GM18511 (cell line): ENCODE measurements at regions not wholly inside any gene's neighbourhood (a gene's known extent, or its start where the extent isn't known, plus 50 kb on each side); places are given as distances from the start of the nearest gene placed in this dataset.
A peak's percentile ranks its signal among the peaks of the same experiment; 100 is the strongest.

Source experiments
- ATAC-seq: cut with Tn5 transposase; IDR thresholded peaks from one replicate; pipeline ENCODE4 v1.9.1; 2021; ENCODE audit warnings: mild to moderate bottlenecking, moderate library complexity; ENCODE audit not compliant: unreplicated experiment

DNA sequence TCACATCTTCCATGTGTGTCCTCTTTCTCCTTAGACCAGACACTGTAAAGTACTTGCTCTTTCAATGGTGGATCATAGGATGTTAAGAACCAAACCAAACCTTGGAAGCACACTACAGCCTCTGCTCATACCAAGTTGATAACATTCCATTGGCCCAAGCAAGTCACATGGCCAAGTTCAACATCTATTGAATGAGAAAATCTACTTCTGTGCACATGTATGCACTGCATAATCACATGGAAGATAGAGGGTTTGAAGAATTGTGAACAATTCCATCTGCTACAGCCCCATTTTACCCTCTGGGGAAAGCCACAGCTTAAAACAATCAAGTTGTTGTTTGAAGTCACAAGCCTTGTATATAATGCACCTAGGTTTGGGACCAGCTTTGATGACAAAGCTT lies 68.2 kb downstream of the MFAP3 start:
- ATAC-seq = no peak

- no peak for ATAC-seq
These were observed 69.0 kb downstream of the MFAP3 start for GRCh38 chr5:154107756-154108155.

DNA sequence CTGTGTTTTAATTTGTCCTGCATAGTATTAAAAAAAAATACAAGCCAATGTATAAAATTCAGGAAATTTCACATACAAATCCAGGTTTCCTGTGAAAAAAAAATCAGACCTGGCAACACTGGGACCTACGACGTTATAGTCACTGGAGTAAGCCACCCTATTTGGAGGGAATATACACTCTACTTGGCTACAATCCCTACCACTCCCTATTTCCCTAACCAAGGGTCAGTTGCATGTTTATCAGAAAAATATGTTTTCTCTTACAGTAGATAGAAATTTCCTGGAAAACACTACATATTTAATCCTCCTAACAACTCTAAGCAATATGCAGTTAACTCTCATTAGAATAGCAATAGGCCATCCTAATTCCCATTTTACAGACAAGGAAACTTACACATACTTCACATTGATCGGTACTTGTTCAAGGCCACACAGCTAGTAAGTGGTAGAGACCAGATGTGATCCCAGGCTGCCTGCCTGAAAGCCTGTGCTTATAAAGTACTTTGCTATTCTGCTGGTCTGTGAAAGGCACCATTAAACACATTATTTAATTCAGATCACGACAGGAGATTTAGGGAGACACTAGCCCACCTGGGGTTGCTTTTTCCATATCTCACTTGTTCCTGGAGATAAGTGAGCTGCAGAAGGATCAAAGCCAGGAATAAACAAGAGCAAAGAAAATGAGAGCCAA lies 70.8 kb downstream of the MFAP3 start:
- no peak for ATAC-seq

GRCh38 chr5:154110107-154110453 lies 71.3 kb downstream of the MFAP3 start:
- ATAC-seq = no peak

DNA sequence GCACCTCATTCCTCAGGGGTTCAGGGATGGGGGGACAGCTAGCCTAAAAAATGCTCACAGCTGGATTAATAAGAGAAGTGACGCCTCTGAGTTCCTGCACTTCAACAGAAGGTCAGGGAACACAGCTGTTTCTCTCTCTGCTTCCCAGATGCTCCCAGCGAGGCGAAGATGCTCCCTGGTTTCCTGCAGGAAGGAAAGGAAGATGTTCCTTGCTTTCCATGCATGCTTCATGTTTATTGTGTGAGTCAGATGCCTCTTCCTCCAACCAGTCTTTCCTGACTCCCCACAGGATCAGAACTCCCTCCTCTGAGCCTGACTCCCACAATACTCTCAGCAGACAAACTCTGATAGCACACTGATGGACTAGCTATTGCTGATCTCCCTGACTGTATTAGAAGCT lies 71.9 kb downstream of the MFAP3 start:
- ATAC-seq = no peak

GRCh38 chr5:154111214-154111613 lies 72.4 kb downstream of the MFAP3 start:
- ATAC-seq = no peak

- ATAC-seq = peak; percentile 83
These were observed 73.5 kb downstream of the MFAP3 start for GRCh38 chr5:154112255-154112654.

- no peak for ATAC-seq
These were observed 75.2 kb upstream of the GALNT10 start for GRCh38 chr5:154115291-154115690.

DNA sequence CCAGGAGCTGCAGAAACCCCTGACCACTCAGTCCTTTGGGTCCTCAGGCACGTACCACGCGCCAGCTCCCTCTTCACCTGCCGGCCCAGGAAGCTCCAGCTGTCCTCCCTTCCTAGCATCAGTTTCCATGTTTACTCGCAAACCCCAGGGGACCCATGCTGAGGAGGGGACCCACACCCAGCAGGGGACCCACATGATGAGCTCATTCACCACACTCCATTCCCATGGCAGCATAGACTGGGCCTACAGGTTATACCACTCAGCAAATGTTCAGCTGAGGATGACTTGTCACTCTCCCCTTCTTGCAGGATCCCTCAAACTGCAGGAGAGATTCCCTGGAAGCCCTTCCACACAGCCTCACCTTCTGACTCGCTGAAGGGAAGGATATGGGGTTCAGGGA lies 73.5 kb upstream of the GALNT10 start:
- no peak for ATAC-seq

GRCh38 chr5:154117930-154118329 lies 72.6 kb upstream of the GALNT10 start:
- no peak for ATAC-seq

DNA sequence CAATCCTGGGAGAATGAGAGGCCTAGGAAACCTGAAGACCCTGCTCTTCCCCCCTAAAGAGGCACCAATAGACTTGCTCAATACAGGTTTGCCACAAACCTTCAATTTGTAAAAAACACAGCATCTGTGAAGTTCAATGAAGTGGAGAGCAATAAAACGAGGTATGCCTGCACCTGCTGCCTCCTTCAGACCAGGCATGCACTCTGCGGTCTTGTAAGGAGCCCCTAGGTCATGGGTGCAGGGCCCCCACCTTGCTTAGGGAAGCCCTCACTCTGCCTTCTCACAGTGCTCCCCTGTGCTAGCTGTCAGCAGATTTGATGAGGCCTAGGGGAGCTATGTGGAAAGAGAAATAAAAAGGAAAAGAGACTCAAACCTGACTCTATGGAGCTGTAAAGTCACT lies 72.1 kb upstream of the GALNT10 start:
- no peak for ATAC-seq

DNA sequence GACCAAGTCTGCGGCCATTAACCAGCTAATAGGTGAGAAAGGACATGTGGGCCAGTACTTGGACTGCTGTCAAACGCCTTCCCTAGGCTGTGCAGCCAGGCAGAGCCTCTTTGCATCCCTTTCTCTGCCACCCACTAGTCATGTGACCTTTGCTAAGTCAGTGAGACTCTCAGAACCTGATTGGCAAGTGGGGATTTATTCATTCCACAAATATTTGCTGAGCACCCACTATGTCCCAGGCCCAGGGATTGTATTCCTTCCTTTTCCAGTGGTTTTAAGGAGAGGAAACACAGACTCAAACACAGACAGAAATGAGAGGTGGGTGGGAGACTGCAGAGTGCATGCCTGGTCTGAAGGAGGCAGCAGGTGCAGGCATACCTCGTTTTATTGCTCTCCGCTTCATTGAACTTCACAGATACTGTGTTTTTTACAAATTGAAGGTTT lies 71.6 kb upstream of the GALNT10 start:
- ATAC-seq = peak; percentile 81

DNA sequence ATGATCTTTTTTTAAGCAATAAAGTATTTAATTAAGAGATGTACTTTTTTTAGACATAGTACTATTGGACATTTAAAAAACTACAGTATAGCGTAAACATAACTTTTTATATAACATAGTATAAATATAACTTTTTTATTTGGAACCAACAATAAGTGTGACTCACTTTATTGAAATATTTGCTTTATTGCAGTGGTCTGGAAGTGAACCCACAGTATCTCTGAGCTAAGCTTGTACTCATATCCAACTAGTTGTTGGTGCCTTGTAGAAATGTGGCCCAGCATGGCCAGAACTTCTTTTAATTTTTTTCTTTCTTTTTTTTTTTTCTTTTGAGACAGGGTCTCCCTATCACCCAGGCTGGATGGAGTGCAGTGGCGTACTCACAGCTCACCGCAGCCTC lies 61.5 kb upstream of the GALNT10 start:
- no peak for ATAC-seq

DNA sequence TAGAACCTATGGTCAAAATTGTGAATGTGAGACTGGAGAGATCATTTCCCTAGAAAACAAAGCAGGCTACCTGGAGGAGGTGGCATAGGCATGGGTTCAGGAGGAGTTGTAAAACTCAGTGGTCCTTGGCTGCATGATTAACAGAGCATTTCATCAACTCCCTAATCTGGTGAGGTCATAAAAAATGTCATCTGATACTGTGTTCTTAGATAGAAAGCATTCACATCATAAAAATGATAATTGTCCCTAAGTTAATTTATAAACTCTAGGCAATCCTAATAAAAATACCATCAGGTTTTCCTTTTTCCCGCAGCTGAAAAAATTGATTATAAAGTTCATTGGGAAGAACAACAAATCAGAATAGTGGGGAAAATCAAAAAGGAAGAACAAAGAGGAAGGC lies 60.6 kb upstream of the GALNT10 start:
- no peak for ATAC-seq

DNA sequence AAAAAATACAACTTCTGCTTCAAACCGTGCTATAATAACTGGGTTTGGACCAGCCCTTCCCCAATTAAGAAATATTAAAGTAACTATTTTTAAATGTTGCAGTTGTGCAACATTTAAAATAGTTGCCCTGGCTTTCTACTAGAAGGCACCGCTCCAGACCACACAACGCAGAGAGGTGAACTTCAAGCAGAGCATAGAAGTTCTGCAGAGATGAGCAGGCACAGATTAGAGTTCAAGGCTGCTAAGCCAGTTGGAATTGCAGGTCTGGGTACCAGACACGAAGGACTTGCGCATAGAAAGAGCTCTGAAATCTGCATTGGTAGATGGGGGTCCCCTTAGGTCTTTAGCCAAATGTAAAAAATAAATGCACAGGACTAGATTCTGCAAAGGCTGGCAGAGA lies 58.7 kb upstream of the GALNT10 start:
- ATAC-seq = no peak

DNA sequence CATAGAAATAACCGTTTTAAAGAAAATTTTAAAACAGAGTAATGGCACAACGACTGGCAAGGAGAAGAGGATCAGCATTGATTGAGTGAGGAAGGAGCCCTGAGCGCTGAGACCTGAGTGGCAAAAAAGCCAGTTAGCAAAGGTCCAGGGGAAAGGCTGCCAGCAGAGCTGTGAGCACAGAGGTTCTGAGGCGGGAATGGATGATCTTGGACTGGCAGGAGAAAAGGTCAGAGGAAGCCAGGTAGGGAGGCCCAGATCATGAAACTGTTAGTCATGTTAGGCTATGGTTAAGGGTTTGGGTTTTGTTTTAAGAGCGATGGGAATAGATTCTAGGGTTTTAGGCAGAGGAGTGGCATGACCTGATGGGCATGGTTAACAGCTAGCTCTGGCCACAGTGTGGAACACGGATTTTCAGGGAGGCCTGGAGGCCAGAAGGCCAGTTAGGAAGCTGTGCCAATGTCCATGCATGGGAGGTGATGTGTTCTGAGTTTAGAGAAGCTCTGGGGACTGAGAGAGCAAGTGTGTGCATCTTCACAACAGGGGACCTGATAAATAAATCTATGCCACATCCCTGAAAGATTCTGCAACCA lies 57.7 kb upstream of the GALNT10 start:
- ATAC-seq = no peak

GRCh38 chr5:154133591-154133990 lies 56.9 kb upstream of the GALNT10 start:
- ATAC-seq = no peak

- ATAC-seq = no peak
These were observed 56.0 kb upstream of the GALNT10 start for GRCh38 chr5:154134499-154134898.

GRCh38 chr5:154135125-154135817 lies 55.3 kb upstream of the GALNT10 start:
- ATAC-seq = no peak

DNA sequence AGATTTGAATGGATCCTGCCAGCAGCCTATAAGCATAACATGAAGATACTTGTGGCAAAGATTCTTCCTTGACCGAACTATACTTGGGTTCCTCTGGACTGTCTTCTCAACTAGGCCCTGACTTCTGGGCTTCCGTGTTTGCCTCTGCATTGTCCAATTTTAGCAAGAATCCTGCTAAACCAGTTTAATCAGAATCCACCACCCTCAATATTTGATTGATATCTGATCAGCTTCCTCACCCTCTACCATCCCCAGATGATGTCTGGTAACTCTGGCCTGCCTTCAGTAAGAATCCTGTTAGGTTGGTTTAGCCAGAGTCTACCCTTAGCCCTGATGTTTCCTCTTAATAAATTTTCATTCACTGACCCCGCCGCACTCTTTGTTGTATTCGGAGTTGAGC lies 54.4 kb upstream of the GALNT10 start:
- ATAC-seq = no peak

DNA sequence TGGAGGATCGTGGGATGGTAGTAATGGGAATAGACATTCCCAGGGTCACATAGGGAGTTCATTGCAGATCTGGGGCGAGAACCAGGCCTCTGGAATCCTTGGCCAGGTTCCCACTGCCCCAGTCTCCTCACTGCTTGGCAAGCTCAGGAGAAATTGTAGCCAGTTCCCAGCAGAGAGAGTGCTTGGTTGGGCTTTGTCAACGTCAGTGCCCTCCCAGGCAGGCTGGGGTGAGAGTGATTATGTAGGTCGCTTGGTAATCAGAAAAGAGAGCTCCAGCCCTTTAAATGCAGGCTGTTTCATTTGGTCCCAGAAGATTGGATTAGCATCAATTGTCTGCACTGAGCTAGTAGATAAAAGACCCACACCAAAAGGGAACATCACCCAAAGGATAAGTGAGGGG lies 51.8 kb upstream of the GALNT10 start:
- ATAC-seq = no peak

DNA sequence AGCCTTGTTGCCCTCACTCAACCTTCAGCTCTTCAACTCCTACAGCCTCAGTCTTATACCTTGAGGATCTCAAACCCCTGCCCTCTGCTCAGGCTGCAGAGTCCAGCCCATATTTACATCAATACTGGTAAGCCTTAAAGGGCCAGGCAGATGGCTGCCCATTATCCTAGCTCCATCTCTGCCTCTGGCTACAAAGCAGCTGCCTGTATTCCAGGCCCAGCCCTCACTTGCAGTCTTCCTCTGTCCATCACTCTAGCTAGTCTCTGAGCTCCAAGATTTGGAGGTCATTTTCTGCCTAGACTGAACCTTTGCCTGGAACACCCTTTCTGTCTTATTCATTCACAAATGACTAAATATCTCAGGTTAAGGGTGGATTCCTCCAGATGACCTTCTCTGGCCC lies 50.2 kb upstream of the GALNT10 start:
- no peak for ATAC-seq
